ENCODE measurements at regions not wholly inside any gene's neighbourhood (a gene's known extent, or its start where the extent isn't known, plus 50 kb on each side); places are given as distances from the start of the nearest gene placed in this dataset.

- Mint-ChIP-seq H3K9me3 (ENCODE audit: unreplicated experiment) (no peaks in the 10 kb centered on the region), H3K27ac (ENCODE audit: unreplicated experiment) (no peak overlapping the region), H3K27me3 (ENCODE audit: insufficient read depth, unreplicated experiment) (no peaks in the 10 kb centered on the region), H3K4me3 (ENCODE audit: unreplicated experiment) (no peak overlapping the region), H3K36me3 (ENCODE audit: insufficient read depth, unreplicated experiment) (no peaks in the 10 kb centered on the region), H3K4me1 (ENCODE audit: low read depth, unreplicated experiment) (peaks cover 13% of the 10 kb centered on the region)
- Histone ChIP-seq H3K4me1 (peaks cover 22% of the 10 kb centered on the region), H3K27me3 (replicated peaks; ENCODE audit: control insufficient read depth, insufficient read depth, low read length) (no peaks in the 10 kb centered on the region), H3K9me3 (no peaks in the 10 kb centered on the region; the same call in 1 of the 2 replicates), H3K36me3 (ENCODE audit: control insufficient read depth, insufficient read depth, low read length) (no peaks in the 10 kb centered on the region), H3K4me3 (ENCODE audit: low read depth, low read length) (no peak overlapping the region)
- BruUV-seq (replicated peaks), result no TSS peak
- ChIA-PET POLR2A (no interaction called here), CTCF (no interaction called here)
- intact Hi-C loops (cut with micrococcal nuclease; ENCODE audit: unreplicated experiment), result no loop called here
- DNase-seq, result no peak
- TF ChIP-seq, protein P1, sequence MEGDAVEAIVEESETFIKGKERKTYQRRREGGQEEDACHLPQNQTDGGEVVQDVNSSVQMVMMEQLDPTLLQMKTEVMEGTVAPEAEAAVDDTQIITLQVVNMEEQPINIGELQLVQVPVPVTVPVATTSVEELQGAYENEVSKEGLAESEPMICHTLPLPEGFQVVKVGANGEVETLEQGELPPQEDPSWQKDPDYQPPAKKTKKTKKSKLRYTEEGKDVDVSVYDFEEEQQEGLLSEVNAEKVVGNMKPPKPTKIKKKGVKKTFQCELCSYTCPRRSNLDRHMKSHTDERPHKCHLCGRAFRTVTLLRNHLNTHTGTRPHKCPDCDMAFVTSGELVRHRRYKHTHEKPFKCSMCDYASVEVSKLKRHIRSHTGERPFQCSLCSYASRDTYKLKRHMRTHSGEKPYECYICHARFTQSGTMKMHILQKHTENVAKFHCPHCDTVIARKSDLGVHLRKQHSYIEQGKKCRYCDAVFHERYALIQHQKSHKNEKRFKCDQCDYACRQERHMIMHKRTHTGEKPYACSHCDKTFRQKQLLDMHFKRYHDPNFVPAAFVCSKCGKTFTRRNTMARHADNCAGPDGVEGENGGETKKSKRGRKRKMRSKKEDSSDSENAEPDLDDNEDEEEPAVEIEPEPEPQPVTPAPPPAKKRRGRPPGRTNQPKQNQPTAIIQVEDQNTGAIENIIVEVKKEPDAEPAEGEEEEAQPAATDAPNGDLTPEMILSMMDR (IDR thresholded peaks at IDR 0.05; ENCODE audit: insufficient read depth in 1 of 2, low read depth in 1 of 2, low read length in 1 of 2, severe bottlenecking in 1 of 2, unreplicated experiment in 1 of 2), result no peak
Observed at GRCh38 chr2:48247206-48247605, 67.3 kb upstream of the FOXN2 start.

GRCh38 chr2:48248251-48248933, 66.1 kb upstream of the FOXN2 start:
- no peaks in the 10 kb centered on the region for H3K36me3 Mint-ChIP-seq (ENCODE audit: insufficient read depth, unreplicated experiment)
- no peaks in the 10 kb centered on the region for H3K27me3 Mint-ChIP-seq (ENCODE audit: insufficient read depth, unreplicated experiment)
- Histone ChIP-seq H3K4me3 (ENCODE audit: low read depth, low read length) (no peak overlapping the region), H3K9me3 (no peaks in the 10 kb centered on the region; the same call in 1 of the 2 replicates), H3K36me3 (ENCODE audit: control insufficient read depth, insufficient read depth, low read length) (no peaks in the 10 kb centered on the region), H3K4me1 (peaks cover 22% of the 10 kb centered on the region), H3K27me3 (replicated peaks; ENCODE audit: control insufficient read depth, insufficient read depth, low read length) (no peaks in the 10 kb centered on the region)
- peaks cover 13% of the 10 kb centered on the region for H3K4me1 Mint-ChIP-seq (ENCODE audit: low read depth, unreplicated experiment)
- no peaks in the 10 kb centered on the region for H3K9me3 Mint-ChIP-seq (ENCODE audit: unreplicated experiment)
- intact Hi-C loops (cut with micrococcal nuclease; ENCODE audit: unreplicated experiment), result no loop called here
- peak in 1 of 2 experiments; percentile 37 for DNase-seq
- H3K4me3 Mint-ChIP-seq (ENCODE audit: unreplicated experiment), result no peak overlapping the region
- no peak overlapping the region for H3K27ac Mint-ChIP-seq (ENCODE audit: unreplicated experiment)
- BruUV-seq (replicated peaks), result no TSS peak
- POLR2A ChIA-PET, result no interaction called here
- CTCF ChIA-PET, result no interaction called here
- TF ChIP-seq, protein P1 (IDR thresholded peaks at IDR 0.05; ENCODE audit: insufficient read depth in 1 of 2, low read depth in 1 of 2, low read length in 1 of 2, severe bottlenecking in 1 of 2, unreplicated experiment in 1 of 2), result no peak

DNA sequence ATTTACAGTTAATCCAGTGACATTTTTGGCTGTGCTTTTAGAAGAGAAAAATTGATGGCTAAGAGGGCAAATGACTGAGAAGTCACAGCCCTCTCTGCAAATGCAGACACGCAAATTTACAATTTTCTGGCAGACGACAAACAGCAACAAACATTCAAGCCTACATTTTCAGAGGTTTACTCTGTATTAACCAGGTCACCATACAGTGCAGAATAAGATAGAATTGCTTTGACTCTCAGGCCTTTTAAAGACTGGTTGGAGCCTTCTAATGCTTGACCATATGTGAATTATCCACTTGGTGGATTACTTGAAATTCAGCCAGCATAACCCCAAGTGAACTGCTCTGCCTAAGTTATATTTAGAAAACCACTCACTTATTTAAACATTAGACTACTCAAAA, 65.5 kb upstream of the FOXN2 start:
- peaks cover 13% of the 10 kb centered on the region for H3K4me1 Mint-ChIP-seq (ENCODE audit: low read depth, unreplicated experiment)
- no peak overlapping the region for H3K4me3 Mint-ChIP-seq (ENCODE audit: unreplicated experiment)
- ChIA-PET CTCF (no interaction called here), POLR2A (no interaction called here)
- no TSS peak for BruUV-seq (replicated peaks)
- H3K9me3 ChIP-seq, result no peaks in the 10 kb centered on the region; the same call in 1 of the 2 replicates
- no peak overlapping the region for H3K4me3 ChIP-seq (ENCODE audit: low read depth, low read length)
- no peaks in the 10 kb centered on the region for H3K36me3 Mint-ChIP-seq (ENCODE audit: insufficient read depth, unreplicated experiment)
- DNase-seq, result no peak
- TF ChIP-seq, protein P1 (IDR thresholded peaks at IDR 0.05; ENCODE audit: insufficient read depth in 1 of 2, low read depth in 1 of 2, low read length in 1 of 2, severe bottlenecking in 1 of 2, unreplicated experiment in 1 of 2), result no peak
- H3K9me3 Mint-ChIP-seq (ENCODE audit: unreplicated experiment), result no peaks in the 10 kb centered on the region
- H3K27me3 ChIP-seq (replicated peaks; ENCODE audit: control insufficient read depth, insufficient read depth, low read length), result no peaks in the 10 kb centered on the region
- H3K36me3 ChIP-seq (ENCODE audit: control insufficient read depth, insufficient read depth, low read length), result no peaks in the 10 kb centered on the region
- no peak overlapping the region for H3K27ac Mint-ChIP-seq (ENCODE audit: unreplicated experiment)
- intact Hi-C loops (cut with micrococcal nuclease; ENCODE audit: unreplicated experiment), result no loop called here
- H3K27me3 Mint-ChIP-seq (ENCODE audit: insufficient read depth, unreplicated experiment), result no peaks in the 10 kb centered on the region
- peaks cover 22% of the 10 kb centered on the region for H3K4me1 ChIP-seq

Measured in Caco-2 (cell line).